ENCODE measurements at regions not wholly inside any gene's neighbourhood (a gene's known extent, or its start where the extent isn't known, plus 50 kb on each side); places are given as distances from the start of the nearest gene placed in this dataset.

DNA sequence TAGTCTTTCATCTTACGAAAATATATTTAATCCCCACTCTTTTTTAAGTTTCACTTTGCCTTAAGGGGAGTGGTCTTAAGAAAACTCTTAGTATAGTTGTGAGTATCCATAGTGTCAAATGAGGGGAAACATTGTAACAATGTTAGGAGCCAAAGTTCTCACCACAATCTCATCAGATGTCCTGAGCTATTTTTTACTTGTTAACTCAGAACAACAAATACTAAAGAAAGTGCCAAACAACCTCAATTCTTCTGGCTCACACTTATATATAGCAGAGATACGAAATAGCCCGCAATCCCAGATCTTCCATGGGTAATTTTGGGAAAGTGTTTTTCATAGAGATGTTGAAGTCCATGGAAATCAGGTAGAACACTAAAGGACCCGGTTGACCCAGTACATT is 194.0 kb upstream of the DMRT1 start:
- TF ChIP-seq KLF16 (CRISPR knock-in tag; IDR thresholded peaks at IDR 0.05) (no peak), ZNF343 (CRISPR knock-in tag; IDR thresholded peaks at IDR 0.05) (no peak), ZNF713 (CRISPR knock-in tag; IDR thresholded peaks at IDR 0.05) (no peak), RBAK (CRISPR knock-in tag; IDR thresholded peaks at IDR 0.05) (no peak), ZKSCAN1 (IDR thresholded peaks at IDR 0.05; ENCODE audit: low read length) (no peak), ZZZ3 (CRISPR knock-in tag; IDR thresholded peaks at IDR 0.05; ENCODE audit: borderline replicate concordance) (no peak), ZNF570 (CRISPR knock-in tag; IDR thresholded peaks at IDR 0.05; ENCODE audit: borderline replicate concordance) (no peak), ZNF180 (CRISPR knock-in tag; IDR thresholded peaks at IDR 0.05; ENCODE audit: borderline replicate concordance, low read depth) (no peak), ZNF101 (CRISPR knock-in tag; IDR thresholded peaks at IDR 0.05; ENCODE audit: borderline replicate concordance, low read depth) (no peak), SRY (CRISPR knock-in tag; IDR thresholded peaks at IDR 0.05) (no peak), MXI1 (IDR thresholded peaks at IDR 0.05; ENCODE audit: borderline replicate concordance, low read depth, low read length) (no peak), ZNF224 (CRISPR knock-in tag; IDR thresholded peaks at IDR 0.05) (no peak), POGZ (CRISPR knock-in tag; IDR thresholded peaks at IDR 0.05) (no peak), NFIB (CRISPR knock-in tag; IDR thresholded peaks at IDR 0.05; ENCODE audit: borderline replicate concordance) (no peak)
- TF ChIP-seq, protein P1, sequence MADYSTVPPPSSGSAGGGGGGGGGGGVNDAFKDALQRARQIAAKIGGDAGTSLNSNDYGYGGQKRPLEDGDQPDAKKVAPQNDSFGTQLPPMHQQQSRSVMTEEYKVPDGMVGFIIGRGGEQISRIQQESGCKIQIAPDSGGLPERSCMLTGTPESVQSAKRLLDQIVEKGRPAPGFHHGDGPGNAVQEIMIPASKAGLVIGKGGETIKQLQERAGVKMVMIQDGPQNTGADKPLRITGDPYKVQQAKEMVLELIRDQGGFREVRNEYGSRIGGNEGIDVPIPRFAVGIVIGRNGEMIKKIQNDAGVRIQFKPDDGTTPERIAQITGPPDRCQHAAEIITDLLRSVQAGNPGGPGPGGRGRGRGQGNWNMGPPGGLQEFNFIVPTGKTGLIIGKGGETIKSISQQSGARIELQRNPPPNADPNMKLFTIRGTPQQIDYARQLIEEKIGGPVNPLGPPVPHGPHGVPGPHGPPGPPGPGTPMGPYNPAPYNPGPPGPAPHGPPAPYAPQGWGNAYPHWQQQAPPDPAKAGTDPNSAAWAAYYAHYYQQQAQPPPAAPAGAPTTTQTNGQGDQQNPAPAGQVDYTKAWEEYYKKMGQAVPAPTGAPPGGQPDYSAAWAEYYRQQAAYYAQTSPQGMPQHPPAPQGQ (CRISPR knock-in tag; IDR thresholded peaks at IDR 0.05; ENCODE audit: borderline replicate concordance), result no peak
- TF ChIP-seq, protein P2, sequence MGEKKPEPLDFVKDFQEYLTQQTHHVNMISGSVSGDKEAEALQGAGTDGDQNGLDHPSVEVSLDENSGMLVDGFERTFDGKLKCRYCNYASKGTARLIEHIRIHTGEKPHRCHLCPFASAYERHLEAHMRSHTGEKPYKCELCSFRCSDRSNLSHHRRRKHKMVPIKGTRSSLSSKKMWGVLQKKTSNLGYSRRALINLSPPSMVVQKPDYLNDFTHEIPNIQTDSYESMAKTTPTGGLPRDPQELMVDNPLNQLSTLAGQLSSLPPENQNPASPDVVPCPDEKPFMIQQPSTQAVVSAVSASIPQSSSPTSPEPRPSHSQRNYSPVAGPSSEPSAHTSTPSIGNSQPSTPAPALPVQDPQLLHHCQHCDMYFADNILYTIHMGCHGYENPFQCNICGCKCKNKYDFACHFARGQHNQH (CRISPR knock-in tag; IDR thresholded peaks at IDR 0.05), result no peak
- TF ChIP-seq, protein P3, sequence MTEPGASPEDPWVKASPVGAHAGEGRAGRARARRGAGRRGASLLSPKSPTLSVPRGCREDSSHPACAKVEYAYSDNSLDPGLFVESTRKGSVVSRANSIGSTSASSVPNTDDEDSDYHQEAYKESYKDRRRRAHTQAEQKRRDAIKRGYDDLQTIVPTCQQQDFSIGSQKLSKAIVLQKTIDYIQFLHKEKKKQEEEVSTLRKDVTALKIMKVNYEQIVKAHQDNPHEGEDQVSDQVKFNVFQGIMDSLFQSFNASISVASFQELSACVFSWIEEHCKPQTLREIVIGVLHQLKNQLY (CRISPR knock-in tag; IDR thresholded peaks at IDR 0.05), result no peak
- TF ChIP-seq, protein P4, sequence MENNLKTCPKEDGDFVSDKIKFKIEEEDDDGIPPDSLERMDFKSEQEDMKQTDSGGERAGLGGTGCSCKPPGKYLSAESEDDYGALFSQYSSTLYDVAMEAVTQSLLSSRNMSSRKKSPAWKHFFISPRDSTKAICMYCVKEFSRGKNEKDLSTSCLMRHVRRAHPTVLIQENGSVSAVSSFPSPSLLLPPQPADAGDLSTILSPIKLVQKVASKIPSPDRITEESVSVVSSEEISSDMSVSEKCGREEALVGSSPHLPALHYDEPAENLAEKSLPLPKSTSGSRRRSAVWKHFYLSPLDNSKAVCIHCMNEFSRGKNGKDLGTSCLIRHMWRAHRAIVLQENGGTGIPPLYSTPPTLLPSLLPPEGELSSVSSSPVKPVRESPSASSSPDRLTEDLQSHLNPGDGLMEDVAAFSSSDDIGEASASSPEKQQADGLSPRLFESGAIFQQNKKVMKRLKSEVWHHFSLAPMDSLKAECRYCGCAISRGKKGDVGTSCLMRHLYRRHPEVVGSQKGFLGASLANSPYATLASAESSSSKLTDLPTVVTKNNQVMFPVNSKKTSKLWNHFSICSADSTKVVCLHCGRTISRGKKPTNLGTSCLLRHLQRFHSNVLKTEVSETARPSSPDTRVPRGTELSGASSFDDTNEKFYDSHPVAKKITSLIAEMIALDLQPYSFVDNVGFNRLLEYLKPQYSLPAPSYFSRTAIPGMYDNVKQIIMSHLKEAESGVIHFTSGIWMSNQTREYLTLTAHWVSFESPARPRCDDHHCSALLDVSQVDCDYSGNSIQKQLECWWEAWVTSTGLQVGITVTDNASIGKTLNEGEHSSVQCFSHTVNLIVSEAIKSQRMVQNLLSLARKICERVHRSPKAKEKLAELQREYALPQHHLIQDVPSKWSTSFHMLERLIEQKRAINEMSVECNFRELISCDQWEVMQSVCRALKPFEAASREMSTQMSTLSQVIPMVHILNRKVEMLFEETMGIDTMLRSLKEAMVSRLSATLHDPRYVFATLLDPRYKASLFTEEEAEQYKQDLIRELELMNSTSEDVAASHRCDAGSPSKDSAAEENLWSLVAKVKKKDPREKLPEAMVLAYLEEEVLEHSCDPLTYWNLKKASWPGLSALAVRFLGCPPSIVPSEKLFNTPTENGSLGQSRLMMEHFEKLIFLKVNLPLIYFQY (CRISPR knock-in tag; IDR thresholded peaks at IDR 0.05; ENCODE audit: borderline replicate concordance), result no peak
- ChIA-PET POLR2A (no interaction called here), CTCF (ENCODE audit: low intra/inter-chr PET ratio, low total read pairs) (no interaction called here)
- no TSS peak for BruUV-seq (replicated peaks)
- DNase-seq (ENCODE audit: low spot score) (no peak), ATAC-seq (no peak), FAIRE-seq (no peak)
- H2AFZ ChIP-seq (ENCODE audit: low read length), result no peak overlapping the region
- 90% methylated on average over 4 of the region's 4 CpGs for WGBS (ENCODE audit: low lambda C conversion rate)
- no peaks in the 10 kb centered on the region for H3K79me2 ChIP-seq (ENCODE audit: insufficient read depth, low read length)
- H3K9ac ChIP-seq (ENCODE audit: insufficient read depth, low read depth, low read length), result no peak overlapping the region
- in situ Hi-C loops (cut with HindIII; ENCODE audit: extremely low pct_ligation_motif_present, low pct_unique_long_range_greater_than_20kb), result no loop called here
- no peak overlapping the region for H3K27ac ChIP-seq (ENCODE audit: extremely low read length, insufficient read depth, low read length)
- H4K20me1 ChIP-seq (ENCODE audit: insufficient read depth, low read length), result no peaks in the 10 kb centered on the region
- no peak overlapping the region for H3K4me3 ChIP-seq (replicated peaks in 1 of 3; ENCODE audit: insufficient read depth in 1 of 3, low read depth in 2 of 3, low read length in 3 of 3)
- H3K27me3 ChIP-seq (ENCODE audit: control insufficient read depth in 1 of 2, insufficient read depth in 2 of 2, low read length in 2 of 2), result no peaks in the 10 kb centered on the region
- intact Hi-C loops (cut with micrococcal nuclease; ENCODE audit: unreplicated experiment), result no loop called here
- H3K4me1 ChIP-seq (ENCODE audit: insufficient read depth, low read length), result peaks cover 8% of the 10 kb centered on the region
- no peak overlapping the region for H3K4me2 ChIP-seq (ENCODE audit: low read depth, low read length)
- no peaks in the 10 kb centered on the region for H3K9me3 ChIP-seq (ENCODE audit: low read length)
- H3K36me3 ChIP-seq (replicated peaks in 1 of 2; ENCODE audit: control insufficient read depth in 1 of 2, insufficient read depth in 2 of 2, low read length in 2 of 2), result no peaks in the 10 kb centered on the region

Data from HepG2 (cell line).